Fibroblast of lung (primary cell): ENCODE measurements at regions not wholly inside any gene's neighbourhood (a gene's known extent, or its start where the extent isn't known, plus 50 kb on each side); places are given as distances from the start of the nearest gene placed in this dataset.

Source experiments
- DNase-seq, 2 donors: peaks; one replicate each; pipeline versions ENCODE4 v3.0.0 to v3.0.0-alpha.2; 2010; ENCODE audit warnings: low read depth in 2 of 2
- H2AFZ ChIP-seq: 2 replicates; pipeline ENCODE4 v1.5.1; 2012; ENCODE audit warnings: low read length, control low read depth, inconsistent platforms
- H3K27ac ChIP-seq: 2 replicates; pipeline ENCODE4 v1.5.1; 2011; ENCODE audit warnings: low read length, control low read depth; ENCODE audit not compliant: insufficient read depth
- H3K27me3 ChIP-seq: 2 replicates; pipeline ENCODE4 v1.5.1; 2011; ENCODE audit warnings: mild to moderate bottlenecking, low read length; ENCODE audit not compliant: control insufficient read depth, insufficient read depth
- H3K36me3 ChIP-seq: 2 replicates; pipeline ENCODE4 v1.5.1; 2011; ENCODE audit warnings: low read length; ENCODE audit not compliant: control insufficient read depth, insufficient read depth
- H3K4me1 ChIP-seq: 2 replicates; pipeline ENCODE4 v1.5.1; 2011; ENCODE audit warnings: low read length; ENCODE audit not compliant: control insufficient read depth, insufficient read depth; ENCODE audit errors: extremely low read depth
- H3K4me2 ChIP-seq: 2 replicates; pipeline ENCODE4 v1.5.1; 2011; ENCODE audit warnings: low read length, control low read depth; ENCODE audit not compliant: insufficient read depth; ENCODE audit errors: extremely low read depth
- H3K4me3 ChIP-seq, 4 experiments: fragments of 200-600 bp in 1 of 4; sonication (generic) in 1 of 4; replicated peaks in 1 of 4; 2 replicates each; pipeline ENCODE4 v1.5.1; 2011 to 2016; ENCODE audit warnings: low read length in 4 of 4, low read depth in 3 of 4, mild to moderate bottlenecking in 3 of 4, control low read depth in 2 of 4, inconsistent platforms in 1 of 4, mixed read lengths in 1 of 4; ENCODE audit not compliant: insufficient read depth in 1 of 4; ENCODE audit errors: control extremely low read depth in 1 of 4
- H3K79me2 ChIP-seq: 2 replicates; pipeline ENCODE4 v1.5.1; 2012; ENCODE audit warnings: mild to moderate bottlenecking, low read length, inconsistent platforms; ENCODE audit not compliant: control insufficient read depth, insufficient read depth
- H3K9ac ChIP-seq: 2 replicates; pipeline ENCODE4 v1.5.1; 2011; ENCODE audit warnings: mild to moderate bottlenecking, low read length, control low read depth; ENCODE audit not compliant: insufficient read depth
- H3K9me3 ChIP-seq: 2 replicates; pipeline ENCODE4 v1.5.1; 2012; ENCODE audit warnings: low read depth, low read length; ENCODE audit not compliant: control insufficient read depth, insufficient read depth
- H4K20me1 ChIP-seq: 2 replicates; pipeline ENCODE4 v1.5.1; 2011; ENCODE audit warnings: low read length; ENCODE audit not compliant: control insufficient read depth, insufficient read depth; ENCODE audit errors: extremely low read depth
- EZH2 ChIP-seq: IDR thresholded peaks from 2 replicates; pipeline ENCODE4 v1.5.1; 2012; ENCODE audit warnings: low read length, control low read depth, mild to moderate bottlenecking; ENCODE audit errors: missing control alignments
- TF ChIP-seq, protein P1 (sequence below), 2 donors: IDR thresholded peaks in 1 of 2; conservative IDR thresholded peaks in 1 of 2; 1 replicate in 1 of 2; 2 replicates in 1 of 2; pipeline ENCODE4 v1.5.1; 2011 to 2012; ENCODE audit warnings: low read length in 2 of 2, control low read depth in 1 of 2, inconsistent platforms in 1 of 2, low read depth in 1 of 2, mild to moderate bottlenecking in 1 of 2

DNA sequence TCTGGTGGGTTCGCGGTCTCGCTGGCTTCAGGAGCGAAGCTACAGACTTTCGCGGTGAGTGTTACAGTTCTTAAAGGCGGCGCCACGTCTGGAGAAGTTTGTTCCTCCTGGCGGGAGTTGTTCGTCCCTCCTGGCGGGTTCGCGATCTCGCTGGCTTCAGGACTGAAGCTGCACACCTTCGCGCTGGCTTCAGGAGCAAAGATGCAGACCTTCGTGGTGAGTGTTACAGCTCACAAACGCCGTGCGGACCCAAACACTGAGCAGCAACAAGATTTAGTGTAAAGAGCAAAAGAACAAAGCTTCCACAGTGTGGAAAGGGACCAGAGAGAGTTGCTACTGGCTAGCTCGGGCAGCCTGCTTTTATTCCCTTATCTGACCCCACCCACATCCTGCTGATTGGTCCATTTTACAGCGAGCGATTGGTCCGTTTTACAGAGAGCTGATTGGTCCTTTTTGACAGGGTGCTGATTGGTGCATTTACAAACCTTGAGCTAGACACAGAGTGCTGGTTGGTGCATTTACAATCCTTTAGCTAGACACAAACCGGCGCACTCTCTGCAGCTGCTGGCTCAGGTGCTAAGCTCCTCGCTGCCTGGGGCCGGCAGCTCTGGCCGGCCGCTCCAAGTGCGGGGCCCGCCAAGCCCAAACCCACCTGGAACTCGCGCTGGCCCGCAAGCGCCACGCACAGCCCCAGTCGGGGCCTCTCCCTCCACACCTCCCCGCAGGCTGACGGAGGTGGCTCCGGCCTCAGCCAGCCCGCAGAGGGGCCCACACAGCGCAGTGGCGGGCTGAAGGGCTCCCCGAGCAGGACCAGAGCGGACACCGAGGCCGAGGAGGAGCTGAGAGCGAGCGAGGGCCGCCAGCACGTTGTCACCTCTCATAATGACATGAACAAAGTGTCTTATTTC, 172.8 kb upstream of the KCTD3 start:
- H3K4me1 ChIP-seq = no peaks in the 10 kb centered on the region
- H3K9ac ChIP-seq = no peak overlapping the region
- H3K36me3 ChIP-seq = no peaks in the 10 kb centered on the region
- H2AFZ ChIP-seq = no peak overlapping the region
- H3K9me3 ChIP-seq = no peaks in the 10 kb centered on the region
- H3K4me2 ChIP-seq = no peak overlapping the region
- H3K27ac ChIP-seq = no peak overlapping the region
- no peak for DNase-seq
- no peak overlapping the region for H3K4me3 ChIP-seq
- TF ChIP-seq, protein P1, sequence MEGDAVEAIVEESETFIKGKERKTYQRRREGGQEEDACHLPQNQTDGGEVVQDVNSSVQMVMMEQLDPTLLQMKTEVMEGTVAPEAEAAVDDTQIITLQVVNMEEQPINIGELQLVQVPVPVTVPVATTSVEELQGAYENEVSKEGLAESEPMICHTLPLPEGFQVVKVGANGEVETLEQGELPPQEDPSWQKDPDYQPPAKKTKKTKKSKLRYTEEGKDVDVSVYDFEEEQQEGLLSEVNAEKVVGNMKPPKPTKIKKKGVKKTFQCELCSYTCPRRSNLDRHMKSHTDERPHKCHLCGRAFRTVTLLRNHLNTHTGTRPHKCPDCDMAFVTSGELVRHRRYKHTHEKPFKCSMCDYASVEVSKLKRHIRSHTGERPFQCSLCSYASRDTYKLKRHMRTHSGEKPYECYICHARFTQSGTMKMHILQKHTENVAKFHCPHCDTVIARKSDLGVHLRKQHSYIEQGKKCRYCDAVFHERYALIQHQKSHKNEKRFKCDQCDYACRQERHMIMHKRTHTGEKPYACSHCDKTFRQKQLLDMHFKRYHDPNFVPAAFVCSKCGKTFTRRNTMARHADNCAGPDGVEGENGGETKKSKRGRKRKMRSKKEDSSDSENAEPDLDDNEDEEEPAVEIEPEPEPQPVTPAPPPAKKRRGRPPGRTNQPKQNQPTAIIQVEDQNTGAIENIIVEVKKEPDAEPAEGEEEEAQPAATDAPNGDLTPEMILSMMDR (conservative IDR thresholded peaks at IDR 0.05 in 1 of 2, IDR thresholded peaks at IDR 0.05 in 1 of 2; ENCODE audit: low read depth in 1 of 2, low read length in 2 of 2) = no peak
- TF ChIP-seq EZH2 = no peak
- H4K20me1 ChIP-seq = no peaks in the 10 kb centered on the region
- H3K27me3 ChIP-seq = no peaks in the 10 kb centered on the region
- H3K79me2 ChIP-seq = no peaks in the 10 kb centered on the region

DNA sequence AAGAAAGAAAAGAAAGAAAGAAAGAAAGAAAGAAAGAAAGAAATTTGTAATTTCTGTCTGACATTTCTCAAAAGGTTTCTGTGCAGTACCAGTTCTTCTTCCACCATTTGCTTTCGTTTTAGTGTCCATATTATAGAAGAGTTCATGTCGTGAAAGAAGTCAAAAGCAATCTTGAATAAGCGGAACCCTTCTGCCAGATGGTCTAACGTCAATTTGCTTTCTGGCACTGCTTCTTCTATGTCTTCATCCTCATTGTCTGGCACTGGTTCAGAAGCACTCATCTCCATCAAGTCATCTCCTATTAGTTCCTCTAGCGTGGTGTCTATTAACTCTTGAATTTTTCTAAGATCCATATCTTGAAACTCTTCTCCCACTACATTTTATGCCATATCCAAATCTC, 170.0 kb upstream of the KCTD3 start:
- no peak for TF ChIP-seq EZH2
- TF ChIP-seq, protein P1 (conservative IDR thresholded peaks at IDR 0.05 in 1 of 2, IDR thresholded peaks at IDR 0.05 in 1 of 2; ENCODE audit: low read depth in 1 of 2, low read length in 2 of 2) = no peak
- Histone ChIP-seq H3K27ac (no peak overlapping the region), H3K4me1 (no peaks in the 10 kb centered on the region), H3K9me3 (no peaks in the 10 kb centered on the region), H3K9ac (no peak overlapping the region), H3K79me2 (no peaks in the 10 kb centered on the region), H4K20me1 (no peaks in the 10 kb centered on the region), H2AFZ (no peak overlapping the region), H3K27me3 (no peaks in the 10 kb centered on the region), H3K4me2 (no peak overlapping the region), H3K4me3 (no peak overlapping the region), H3K36me3 (no peaks in the 10 kb centered on the region)
- no peak for DNase-seq

DNA sequence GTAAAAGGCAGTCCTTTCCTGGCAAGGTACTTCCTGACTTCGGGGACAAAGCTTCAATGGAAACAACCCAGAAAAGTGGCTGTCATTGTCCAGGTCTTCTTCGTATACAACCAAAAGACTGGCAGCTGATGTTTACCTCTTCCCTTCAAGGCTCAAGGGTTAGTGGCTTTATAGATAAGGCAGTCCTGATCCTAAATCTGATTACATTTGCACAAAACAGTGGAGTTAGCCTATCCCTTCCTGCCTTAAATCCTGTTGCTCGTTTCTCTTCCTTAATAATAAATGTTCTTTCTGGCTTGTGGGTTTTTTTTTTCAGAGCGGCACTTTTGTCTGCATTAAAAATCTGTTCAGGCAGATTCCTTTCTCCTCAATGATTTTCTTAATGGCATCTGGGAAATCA, 169.3 kb upstream of the KCTD3 start:
- TF ChIP-seq, protein P1 (conservative IDR thresholded peaks at IDR 0.05 in 1 of 2, IDR thresholded peaks at IDR 0.05 in 1 of 2; ENCODE audit: low read depth in 1 of 2, low read length in 2 of 2) = no peak
- TF ChIP-seq EZH2 = no peak
- no peak overlapping the region for H3K27ac ChIP-seq

More for the DNA sequence above, 169.3 kb upstream of the KCTD3 start:
- no peaks in the 10 kb centered on the region for H3K9me3 ChIP-seq
- H3K4me3 ChIP-seq = no peak overlapping the region
- H3K9ac ChIP-seq = no peak overlapping the region
- H3K27me3 ChIP-seq = no peaks in the 10 kb centered on the region
- no peaks in the 10 kb centered on the region for H4K20me1 ChIP-seq
- no peaks in the 10 kb centered on the region for H3K4me1 ChIP-seq
- H2AFZ ChIP-seq = no peak overlapping the region
- no peaks in the 10 kb centered on the region for H3K79me2 ChIP-seq
- no peak for DNase-seq
- H3K4me2 ChIP-seq = no peak overlapping the region
- no peaks in the 10 kb centered on the region for H3K36me3 ChIP-seq
